ENCODE measurements at regions not wholly inside any gene's neighbourhood (a gene's known extent, or its start where the extent isn't known, plus 50 kb on each side); places are given as distances from the start of the nearest gene placed in this dataset.
"Not testable (repeated sequence)": the region's sequence is repeated elsewhere in the genome, so short reads cannot be mapped to it uniquely, and the experiment has no call there.

- DNase-seq (ENCODE audit: low read depth); H3K4me3 ChIP-seq (ENCODE audit: low read depth, low read length): not testable (repeated sequence)
Observed at GRCh38 chr7:65133087-65133486, 126.6 kb upstream of the ERV3-1 start.

DNA sequence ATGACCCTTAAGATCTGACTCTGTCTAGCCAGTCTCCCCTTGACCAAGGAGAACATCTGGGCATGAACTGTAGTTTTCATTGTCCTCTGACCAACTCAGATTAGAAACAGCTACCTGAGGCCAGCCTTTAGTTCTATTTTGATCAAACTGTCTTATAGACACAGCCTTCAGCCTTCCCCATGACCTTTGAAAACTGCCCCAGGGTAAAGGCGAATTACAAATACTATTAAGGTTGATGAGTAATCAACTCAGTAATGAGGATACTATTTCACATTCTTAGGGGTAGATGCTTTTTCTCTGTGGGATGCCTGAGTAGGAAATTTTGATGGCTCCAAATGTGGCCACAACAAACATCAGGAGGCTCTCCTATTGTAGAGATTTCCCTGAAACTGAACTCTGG is 125.8 kb upstream of the ERV3-1 start:
- not testable (repeated sequence) for DNase-seq (ENCODE audit: low read depth); H3K4me3 ChIP-seq (ENCODE audit: low read depth, low read length)

GRCh38 chr7:65127364-65127763 is 120.9 kb upstream of the ERV3-1 start:
- not testable (repeated sequence) for H3K4me3 ChIP-seq (ENCODE audit: low read depth, low read length); DNase-seq (ENCODE audit: low read depth)

- not testable (repeated sequence) for DNase-seq (ENCODE audit: low read depth); H3K4me3 ChIP-seq (ENCODE audit: low read depth, low read length)
Observed at GRCh38 chr7:65124600-65124999, 118.1 kb upstream of the ERV3-1 start.

DNA sequence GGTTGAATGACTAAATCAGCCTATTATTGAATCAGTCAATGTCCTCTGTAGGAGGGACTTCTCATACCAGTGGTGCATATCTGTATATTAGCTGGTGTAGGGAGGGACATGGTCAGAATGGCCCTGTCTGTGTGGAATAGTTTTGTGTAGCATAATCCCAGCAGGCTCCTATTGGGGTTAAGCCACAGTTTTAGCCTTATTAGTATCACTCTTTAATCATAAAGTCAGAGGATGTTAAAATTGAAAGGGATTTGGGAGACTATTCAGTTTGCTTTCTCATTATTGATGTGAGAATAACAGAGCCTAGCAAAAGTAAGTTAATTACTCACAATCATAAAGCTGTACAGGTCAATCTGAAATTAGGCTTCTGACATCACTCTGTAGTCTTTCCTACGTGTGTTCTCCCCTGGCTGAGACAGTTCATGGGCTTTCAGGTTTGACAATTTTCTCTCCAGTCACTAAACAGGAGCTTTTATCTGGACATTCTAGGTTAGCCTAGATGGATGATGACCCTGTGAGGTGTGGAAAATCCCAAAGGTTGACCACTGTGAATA is 99.2 kb upstream of the ERV3-1 start:
- DNase-seq (ENCODE audit: low read depth); H3K4me3 ChIP-seq (ENCODE audit: low read depth, low read length): not testable (repeated sequence)

GRCh38 chr7:65100499-65100898 is 94.0 kb upstream of the ERV3-1 start:
- not testable (repeated sequence) for DNase-seq (ENCODE audit: low read depth); H3K4me3 ChIP-seq (ENCODE audit: low read depth, low read length)

DNA sequence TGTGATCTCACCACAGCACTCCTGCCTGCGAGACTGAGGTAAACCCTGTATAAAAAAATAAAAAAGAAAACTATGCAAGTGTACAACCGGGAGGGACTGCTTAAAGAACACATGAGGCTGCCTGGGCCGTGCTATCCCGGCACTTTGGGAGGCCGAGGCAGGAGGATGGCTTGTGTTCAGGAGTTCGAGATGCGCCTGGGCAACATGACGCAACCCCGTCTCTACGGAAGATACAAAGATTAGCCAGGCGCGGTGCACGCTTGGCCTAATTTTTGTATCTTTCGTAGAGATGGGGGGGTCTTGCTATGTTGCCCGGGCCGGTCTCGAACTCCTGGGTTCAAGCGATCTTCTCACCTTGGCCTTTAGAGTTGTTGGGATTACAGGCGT is 75.2 kb upstream of the ERV3-1 start:
- DNase-seq (ENCODE audit: low read depth), result not testable (repeated sequence)

DNA sequence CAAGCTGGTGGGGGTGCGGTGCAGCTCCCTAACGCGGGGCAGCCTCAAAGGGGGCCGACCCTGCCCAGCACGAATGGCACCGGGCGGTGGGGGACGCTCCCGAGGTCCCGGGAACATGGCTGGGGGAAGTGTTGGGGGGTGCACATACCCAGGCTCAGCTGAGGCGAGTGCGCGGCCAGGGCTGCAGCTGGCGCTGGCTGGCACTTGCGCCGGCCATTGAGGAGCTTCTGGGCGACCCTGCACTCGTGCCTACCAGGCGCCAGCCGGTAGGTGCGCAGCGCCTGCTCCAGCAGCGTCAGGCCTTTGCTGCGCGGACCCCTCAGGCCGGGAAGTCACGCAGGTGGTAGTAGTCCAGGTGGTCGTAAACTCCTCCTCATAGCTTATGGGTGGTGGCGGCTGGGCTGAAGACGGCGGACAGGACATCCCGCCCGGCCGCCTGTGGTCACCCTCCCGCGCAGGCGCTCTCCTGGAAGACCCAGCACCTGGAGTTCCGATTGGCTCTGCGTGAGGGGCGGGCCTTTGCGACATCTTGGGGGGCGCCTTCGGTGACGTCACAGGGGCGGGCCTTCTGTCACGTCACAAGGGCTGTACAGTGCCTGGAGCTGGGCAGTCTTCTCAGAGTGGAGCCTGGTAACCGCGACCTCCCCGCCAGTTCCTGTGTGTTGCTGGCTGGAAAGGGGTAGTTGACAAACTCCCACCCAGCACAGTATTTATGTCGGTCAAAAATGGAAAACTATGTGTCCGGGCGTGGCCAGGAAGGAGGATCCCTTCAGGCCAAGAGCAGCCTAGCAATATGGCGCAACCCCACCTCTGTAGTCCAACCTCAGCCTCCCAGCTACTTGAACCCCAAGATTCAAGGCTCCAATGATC is 74.5 kb upstream of the ERV3-1 start:
- DNase-seq (ENCODE audit: low read depth), result peak; percentile 60
- peak overlapping the region; percentile 69 for H3K4me3 ChIP-seq (ENCODE audit: low read depth, low read length)

More for the DNA sequence above, 75.2 kb upstream of the ERV3-1 start:
- peak overlapping the region; percentile 69 for H3K4me3 ChIP-seq (ENCODE audit: low read depth, low read length)

DNA sequence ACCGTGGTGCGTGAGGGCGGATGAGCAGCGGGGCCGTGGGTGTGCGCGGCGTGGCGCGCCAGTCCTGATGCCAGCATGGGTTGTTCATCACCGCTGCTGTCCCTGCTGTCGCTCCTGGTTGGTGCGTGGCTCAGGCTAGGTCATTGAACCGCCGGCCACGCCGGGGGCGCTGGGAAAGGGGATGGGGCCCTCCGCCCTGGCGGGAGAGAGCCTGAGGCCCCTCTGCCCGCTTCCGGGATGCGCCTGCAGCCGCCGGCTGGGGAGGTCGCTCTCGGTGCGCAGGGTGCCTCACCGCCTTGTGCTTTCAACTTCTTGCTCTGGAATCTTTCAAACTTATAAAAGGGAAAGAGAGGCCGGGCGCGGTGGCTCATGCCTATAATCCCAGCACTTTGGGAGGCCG is 68.5 kb upstream of the ERV3-1 start:
- DNase-seq (ENCODE audit: low read depth); H3K4me3 ChIP-seq (ENCODE audit: low read depth, low read length): not testable (repeated sequence)

- not testable (repeated sequence) for DNase-seq (ENCODE audit: low read depth); H3K4me3 ChIP-seq (ENCODE audit: low read depth, low read length)
Observed at GRCh38 chr7:65073160-65073559, 66.7 kb upstream of the ERV3-1 start.

GRCh38 chr7:65071854-65072431 is 65.5 kb upstream of the ERV3-1 start:
- not testable (repeated sequence) for DNase-seq (ENCODE audit: low read depth); H3K4me3 ChIP-seq (ENCODE audit: low read depth, low read length)

- not testable (repeated sequence) for H3K4me3 ChIP-seq (ENCODE audit: low read depth, low read length); DNase-seq (ENCODE audit: low read depth)
Observed at GRCh38 chr7:65069476-65069875, 63.0 kb upstream of the ERV3-1 start.

DNA sequence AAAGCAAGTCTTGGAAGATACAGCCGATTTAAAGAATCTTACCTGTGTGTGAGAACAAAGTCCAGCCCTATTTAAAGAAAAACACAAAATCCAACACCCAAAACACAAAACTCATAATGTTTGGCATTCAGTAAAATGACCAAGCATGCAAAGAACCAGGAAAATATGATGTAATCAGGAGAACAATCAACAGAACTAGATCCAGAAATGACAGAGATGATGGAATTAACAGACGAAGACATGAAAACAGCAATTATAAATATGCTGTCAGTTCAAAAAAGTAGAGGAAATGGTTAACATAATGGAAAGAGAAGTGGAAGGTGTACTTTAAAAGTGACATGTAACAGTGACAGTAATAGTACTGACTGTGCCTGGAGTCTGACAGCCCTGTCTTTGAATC is 56.1 kb upstream of the ERV3-1 start:
- H3K4me3 ChIP-seq (ENCODE audit: low read depth, low read length); DNase-seq (ENCODE audit: low read depth): not testable (repeated sequence)

- not testable (repeated sequence) for H3K4me3 ChIP-seq (ENCODE audit: low read depth, low read length); DNase-seq (ENCODE audit: low read depth)
Observed at GRCh38 chr7:65059247-65059646, 52.8 kb upstream of the ERV3-1 start.
